ENCODE measurements at regions not wholly inside any gene's neighbourhood (a gene's known extent, or its start where the extent isn't known, plus 50 kb on each side); places are given as distances from the start of the nearest gene placed in this dataset.
A peak's percentile ranks its signal among the peaks of the same experiment; 100 is the strongest.

- no peak overlapping the region for H2AFZ ChIP-seq (ENCODE audit: low read length)
- H3K9me3 ChIP-seq (ENCODE audit: low read length), result no peaks in the 10 kb centered on the region
- TF ChIP-seq DNMT1 (CRISPR knock-in tag; IDR thresholded peaks at IDR 0.05), result no peak
- no peak for TF ChIP-seq MED13 (CRISPR knock-in tag; IDR thresholded peaks at IDR 0.05)
- peak in 1 of 2 experiments; percentile 29; a peak in 1 of 4 replicates for TF ChIP-seq MAFK (conservative IDR thresholded peaks at IDR 0.05 in 1 of 2, IDR thresholded peaks at IDR 0.05 in 1 of 2; ENCODE audit: low read length in 2 of 2)
- H3K27me3 ChIP-seq (ENCODE audit: control insufficient read depth in 1 of 2, insufficient read depth in 2 of 2, low read length in 2 of 2), result peaks cover 0 to 6% of the 10 kb centered on the region in 2 experiments; a peak in 1 of 5 replicates
- no TSS peak for BruUV-seq (replicated peaks)
- no peaks in the 10 kb centered on the region for H3K36me3 ChIP-seq (replicated peaks in 1 of 2; ENCODE audit: control insufficient read depth in 1 of 2, insufficient read depth in 2 of 2, low read length in 2 of 2)
- in situ Hi-C loops (cut with HindIII; ENCODE audit: extremely low pct_ligation_motif_present, low pct_unique_long_range_greater_than_20kb), result no loop called here
- no peak overlapping the region for H3K27ac ChIP-seq (ENCODE audit: extremely low read length, insufficient read depth, low read length)
- H4K20me1 ChIP-seq (ENCODE audit: insufficient read depth, low read length), result no peaks in the 10 kb centered on the region
- CTCF ChIA-PET (ENCODE audit: low intra/inter-chr PET ratio, low total read pairs), result no interaction called here
- 68% methylated on average over 3 of the region's 3 CpGs for WGBS (ENCODE audit: low lambda C conversion rate)
- H3K79me2 ChIP-seq (ENCODE audit: insufficient read depth, low read length), result no peaks in the 10 kb centered on the region
- POLR2A ChIA-PET, result no interaction called here
- H3K4me2 ChIP-seq (ENCODE audit: low read depth, low read length), result no peak overlapping the region
- H3K4me3 ChIP-seq (replicated peaks in 1 of 3; ENCODE audit: insufficient read depth in 1 of 3, low read depth in 2 of 3, low read length in 3 of 3), result no peak overlapping the region
- intact Hi-C loops (cut with micrococcal nuclease; ENCODE audit: unreplicated experiment), result no loop called here
- no peaks in the 10 kb centered on the region for H3K4me1 ChIP-seq (ENCODE audit: insufficient read depth, low read length)
- no peak overlapping the region for H3K9ac ChIP-seq (ENCODE audit: insufficient read depth, low read depth, low read length)
- no peak for FAIRE-seq
- DNase-seq (ENCODE audit: low spot score), result no peak
- ATAC-seq, result no peak
Measured at GRCh38 chr18:8936619-8937018, 165.9 kb upstream of the NDUFV2 start.

- no peak for ATAC-seq
- POLR2A ChIA-PET, result no interaction called here
- 63% methylated on average over 9 of the region's 9 CpGs for WGBS (ENCODE audit: low lambda C conversion rate)
Measured at GRCh38 chr18:8937160-8938094, 165.1 kb upstream of the NDUFV2 start.

More at GRCh38 chr18:8937160-8938094, 165.1 kb upstream of the NDUFV2 start:
- in situ Hi-C loops (cut with HindIII; ENCODE audit: extremely low pct_ligation_motif_present, low pct_unique_long_range_greater_than_20kb) (no loop called here), intact Hi-C loops (cut with micrococcal nuclease; ENCODE audit: unreplicated experiment) (no loop called here)
- Histone ChIP-seq H3K4me2 (ENCODE audit: low read depth, low read length) (no peak overlapping the region), H4K20me1 (ENCODE audit: insufficient read depth, low read length) (no peaks in the 10 kb centered on the region), H3K27me3 (ENCODE audit: control insufficient read depth in 1 of 2, insufficient read depth in 2 of 2, low read length in 2 of 2) (peaks cover 0 to 5% of the 10 kb centered on the region in 2 experiments; a peak in 1 of 5 replicates), H3K79me2 (ENCODE audit: insufficient read depth, low read length) (no peaks in the 10 kb centered on the region), H3K36me3 (replicated peaks in 1 of 2; ENCODE audit: control insufficient read depth in 1 of 2, insufficient read depth in 2 of 2, low read length in 2 of 2) (no peaks in the 10 kb centered on the region), H2AFZ (ENCODE audit: low read length) (no peak overlapping the region), H3K27ac (ENCODE audit: extremely low read length, insufficient read depth, low read length) (no peak overlapping the region), H3K9me3 (ENCODE audit: low read length) (no peaks in the 10 kb centered on the region), H3K4me1 (ENCODE audit: insufficient read depth, low read length) (no peaks in the 10 kb centered on the region), H3K9ac (ENCODE audit: insufficient read depth, low read depth, low read length) (no peak overlapping the region), H3K4me3 (replicated peaks in 1 of 3; ENCODE audit: insufficient read depth in 1 of 3, low read depth in 2 of 3, low read length in 3 of 3) (no peak overlapping the region)
- FAIRE-seq (no peak), DNase-seq (ENCODE audit: low spot score) (no peak)
- no TSS peak for BruUV-seq (replicated peaks)
- CTCF ChIA-PET (ENCODE audit: low intra/inter-chr PET ratio, low total read pairs), result no interaction called here
- TF ChIP-seq KLF13 (CRISPR knock-in tag; IDR thresholded peaks at IDR 0.05), result no peak
